ENCODE measurements at regions not wholly inside any gene's neighbourhood (a gene's known extent, or its start where the extent isn't known, plus 50 kb on each side); places are given as distances from the start of the nearest gene placed in this dataset.

DNA sequence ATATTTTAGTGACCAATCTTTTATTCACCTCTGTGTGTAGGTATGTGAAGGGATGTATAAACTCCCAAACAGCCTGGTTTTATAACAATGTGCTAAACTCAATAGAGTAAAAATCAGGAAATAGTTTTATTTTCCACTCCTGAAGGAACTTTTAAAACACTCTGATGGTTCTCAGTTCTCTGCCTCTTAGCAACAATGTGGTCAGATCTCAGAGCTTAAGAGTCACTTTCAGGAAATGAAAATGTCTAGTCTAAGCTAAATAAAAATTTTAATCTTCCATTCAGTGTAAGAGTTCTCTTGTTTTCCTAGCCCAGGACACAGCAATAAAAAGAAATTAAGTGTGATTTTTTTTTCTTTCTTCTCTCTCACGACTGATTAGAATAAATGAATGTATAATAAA is 718.0 kb downstream of the C12orf50 start:
- TF ChIP-seq, protein P1, sequence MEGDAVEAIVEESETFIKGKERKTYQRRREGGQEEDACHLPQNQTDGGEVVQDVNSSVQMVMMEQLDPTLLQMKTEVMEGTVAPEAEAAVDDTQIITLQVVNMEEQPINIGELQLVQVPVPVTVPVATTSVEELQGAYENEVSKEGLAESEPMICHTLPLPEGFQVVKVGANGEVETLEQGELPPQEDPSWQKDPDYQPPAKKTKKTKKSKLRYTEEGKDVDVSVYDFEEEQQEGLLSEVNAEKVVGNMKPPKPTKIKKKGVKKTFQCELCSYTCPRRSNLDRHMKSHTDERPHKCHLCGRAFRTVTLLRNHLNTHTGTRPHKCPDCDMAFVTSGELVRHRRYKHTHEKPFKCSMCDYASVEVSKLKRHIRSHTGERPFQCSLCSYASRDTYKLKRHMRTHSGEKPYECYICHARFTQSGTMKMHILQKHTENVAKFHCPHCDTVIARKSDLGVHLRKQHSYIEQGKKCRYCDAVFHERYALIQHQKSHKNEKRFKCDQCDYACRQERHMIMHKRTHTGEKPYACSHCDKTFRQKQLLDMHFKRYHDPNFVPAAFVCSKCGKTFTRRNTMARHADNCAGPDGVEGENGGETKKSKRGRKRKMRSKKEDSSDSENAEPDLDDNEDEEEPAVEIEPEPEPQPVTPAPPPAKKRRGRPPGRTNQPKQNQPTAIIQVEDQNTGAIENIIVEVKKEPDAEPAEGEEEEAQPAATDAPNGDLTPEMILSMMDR (IDR thresholded peaks at IDR 0.05; ENCODE audit: low read length): no peak
- TF ChIP-seq EZH2 (IDR thresholded peaks at IDR 0.05; ENCODE audit: borderline replicate concordance, low read length): no peak
- Histone ChIP-seq H3K9me2 (ENCODE audit: low read depth, low read length) (no peaks in the 10 kb centered on the region), H3K4me3 (ENCODE audit: low read depth, low read length, poor library complexity, severe bottlenecking) (no peak overlapping the region), H2AFZ (ENCODE audit: low read length) (no peak overlapping the region), H3F3A (ENCODE audit: insufficient read depth, low read length) (no peaks in the 10 kb centered on the region), H3K9me3 (ENCODE audit: low read length) (no peaks in the 10 kb centered on the region), H3K4me1 (ENCODE audit: insufficient read depth, low read length, severe bottlenecking) (no peaks in the 10 kb centered on the region), H3K79me2 (ENCODE audit: insufficient read depth, low read length) (no peaks in the 10 kb centered on the region), H3K27ac (ENCODE audit: low read depth, low read length, poor library complexity, severe bottlenecking) (no peak overlapping the region), H3K27me3 (ENCODE audit: insufficient read depth, low read length) (no peaks in the 10 kb centered on the region), H4K20me1 (ENCODE audit: insufficient read depth, low read length) (no peaks in the 10 kb centered on the region), H3K9ac (ENCODE audit: low read length) (no peak overlapping the region), H3K4me2 (ENCODE audit: low read length) (no peak overlapping the region), H3K36me3 (ENCODE audit: insufficient read depth, low read length) (no peaks in the 10 kb centered on the region)

DNA sequence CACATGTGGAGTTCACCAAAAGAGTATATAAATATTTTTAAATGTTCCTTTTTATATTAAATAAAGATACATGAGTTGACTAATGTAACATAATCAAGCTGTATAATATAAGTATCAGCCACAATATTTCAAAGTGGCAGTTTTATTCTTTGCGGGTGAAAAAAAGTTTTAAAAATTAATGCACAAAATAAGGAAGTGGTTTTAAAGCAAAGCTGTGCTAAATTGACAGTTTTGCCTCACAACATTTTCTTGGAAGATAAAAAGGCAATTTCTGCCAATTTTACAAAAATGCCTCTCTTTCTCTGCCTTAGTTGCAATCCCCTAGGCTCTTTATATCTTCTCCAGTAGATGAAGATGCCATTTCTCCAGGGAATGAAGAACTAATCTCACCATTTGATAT is 719.1 kb downstream of the C12orf50 start:
- no peak overlapping the region for H3K4me2 ChIP-seq (ENCODE audit: low read length)
- no peaks in the 10 kb centered on the region for H3K27me3 ChIP-seq (ENCODE audit: insufficient read depth, low read length)
- no peak overlapping the region for H3K4me3 ChIP-seq (ENCODE audit: low read depth, low read length, poor library complexity, severe bottlenecking)
- H2AFZ ChIP-seq (ENCODE audit: low read length): no peak overlapping the region
- no peaks in the 10 kb centered on the region for H3K9me3 ChIP-seq (ENCODE audit: low read length)
- TF ChIP-seq, protein P1 (IDR thresholded peaks at IDR 0.05; ENCODE audit: low read length): no peak
- no peak for TF ChIP-seq EZH2 (IDR thresholded peaks at IDR 0.05; ENCODE audit: borderline replicate concordance, low read length)
- no peaks in the 10 kb centered on the region for H3K9me2 ChIP-seq (ENCODE audit: low read depth, low read length)
- no peaks in the 10 kb centered on the region for H3K36me3 ChIP-seq (ENCODE audit: insufficient read depth, low read length)
- no peak overlapping the region for H3K27ac ChIP-seq (ENCODE audit: low read depth, low read length, poor library complexity, severe bottlenecking)
- H4K20me1 ChIP-seq (ENCODE audit: insufficient read depth, low read length): no peaks in the 10 kb centered on the region
- no peaks in the 10 kb centered on the region for H3K4me1 ChIP-seq (ENCODE audit: insufficient read depth, low read length, severe bottlenecking)
- H3K79me2 ChIP-seq (ENCODE audit: insufficient read depth, low read length): no peaks in the 10 kb centered on the region
- H3F3A ChIP-seq (ENCODE audit: insufficient read depth, low read length): no peaks in the 10 kb centered on the region
- no peak overlapping the region for H3K9ac ChIP-seq (ENCODE audit: low read length)

DNA sequence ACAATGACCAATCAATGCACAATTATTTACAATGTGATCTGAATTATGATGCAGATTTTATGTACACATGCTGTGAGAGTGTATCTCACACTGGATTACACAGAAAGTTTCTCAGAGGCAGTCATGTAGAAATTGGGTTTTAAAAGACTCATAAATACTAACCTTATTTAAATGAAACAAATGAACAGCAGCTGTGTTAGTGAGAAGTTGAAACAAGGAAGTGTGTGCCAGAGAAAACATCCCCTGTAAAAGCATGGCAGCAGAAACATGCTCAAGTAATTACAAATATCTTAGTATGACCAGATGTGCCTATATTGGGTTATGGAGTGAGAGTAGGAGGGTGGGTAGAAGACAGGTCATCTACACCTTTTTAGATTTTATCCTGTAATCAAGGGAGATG is 723.7 kb downstream of the C12orf50 start:
- H3K4me1 ChIP-seq (ENCODE audit: insufficient read depth, low read length, severe bottlenecking): no peaks in the 10 kb centered on the region
- H3K4me3 ChIP-seq (ENCODE audit: low read depth, low read length, poor library complexity, severe bottlenecking): no peak overlapping the region
- H3K9me3 ChIP-seq (ENCODE audit: low read length): no peaks in the 10 kb centered on the region
- no peaks in the 10 kb centered on the region for H4K20me1 ChIP-seq (ENCODE audit: insufficient read depth, low read length)
- no peaks in the 10 kb centered on the region for H3K27me3 ChIP-seq (ENCODE audit: insufficient read depth, low read length)
- no peaks in the 10 kb centered on the region for H3K36me3 ChIP-seq (ENCODE audit: insufficient read depth, low read length)
- no peak overlapping the region for H3K27ac ChIP-seq (ENCODE audit: low read depth, low read length, poor library complexity, severe bottlenecking)
- no peak overlapping the region for H2AFZ ChIP-seq (ENCODE audit: low read length)
- H3K9ac ChIP-seq (ENCODE audit: low read length): no peak overlapping the region
- no peaks in the 10 kb centered on the region for H3K9me2 ChIP-seq (ENCODE audit: low read depth, low read length)
- TF ChIP-seq EZH2 (IDR thresholded peaks at IDR 0.05; ENCODE audit: borderline replicate concordance, low read length): no peak
- TF ChIP-seq, protein P1 (IDR thresholded peaks at IDR 0.05; ENCODE audit: low read length): no peak
- no peaks in the 10 kb centered on the region for H3F3A ChIP-seq (ENCODE audit: insufficient read depth, low read length)
- H3K79me2 ChIP-seq (ENCODE audit: insufficient read depth, low read length): no peaks in the 10 kb centered on the region
- no peak overlapping the region for H3K4me2 ChIP-seq (ENCODE audit: low read length)

Measured in OCI-LY1 (cell line).